HepG2 (cell line): ENCODE measurements at regions not wholly inside any gene's neighbourhood (a gene's known extent, or its start where the extent isn't known, plus 50 kb on each side); places are given as distances from the start of the nearest gene placed in this dataset.

Source experiments
- BORCS8-MEF2B ChIP-seq: sonication (generic); formaldehyde crosslinking; IDR thresholded peaks from 2 replicates; pipeline ENCODE4 v1.8.0; 2022; ENCODE audit warnings: mild to moderate bottlenecking, missing genetic modification reagents
- CAMTA2 ChIP-seq: sonication (generic); formaldehyde crosslinking; IDR thresholded peaks from 2 replicates; pipeline ENCODE4 v1.4.0; 2020; ENCODE audit warnings: mild to moderate bottlenecking, missing genetic modification reagents, borderline replicate concordance
- FOXA3 ChIP-seq: IDR thresholded peaks from 2 replicates; pipeline ENCODE4 v1.6.1; 2016; ENCODE audit warnings: missing genetic modification reagents, missing compliant biosample characterization
- HCFC1 ChIP-seq: fragments of 150-350 bp; IDR thresholded peaks from 2 replicates; pipeline ENCODE4 v1.6.1; 2014; ENCODE audit warnings: low read depth, low read length
- MNT ChIP-seq: fragments of 450-650 bp; IDR thresholded peaks from 2 replicates; pipeline ENCODE4 v1.6.1; 2016
- NCOA5 ChIP-seq: sonication (generic); formaldehyde crosslinking; IDR thresholded peaks from 2 replicates; pipeline ENCODE4 v1.4.0; 2020; ENCODE audit warnings: missing genetic modification reagents
- PRDM15 ChIP-seq: sonication (generic); formaldehyde crosslinking; IDR thresholded peaks from 2 replicates; pipeline ENCODE4 v1.4.0; 2020; ENCODE audit warnings: missing genetic modification reagents
- TAF15 ChIP-seq: fragments of 200-400 bp; formaldehyde crosslinking; IDR thresholded peaks from one replicate; pipeline ENCODE4 v1.6.1; 2018; ENCODE audit warnings: mild to moderate bottlenecking, low read depth, low read length; ENCODE audit not compliant: poor library complexity, severe bottlenecking
- ZBTB3 ChIP-seq: sonication (generic); formaldehyde crosslinking; IDR thresholded peaks from 2 replicates; pipeline ENCODE4 v1.4.0; 2020; ENCODE audit warnings: low read depth, mild to moderate bottlenecking, moderate library complexity, missing genetic modification reagents, borderline replicate concordance
- ZBTB33 ChIP-seq: sonication (generic); formaldehyde crosslinking; IDR thresholded peaks from 2 replicates; pipeline ENCODE4 v1.4.0; 2020; ENCODE audit warnings: missing genetic modification reagents
- ZNF407 ChIP-seq: sonication (generic); formaldehyde crosslinking; IDR thresholded peaks from one replicate; pipeline ENCODE4 v1.5.1; 2020; ENCODE audit warnings: mild to moderate bottlenecking, missing genetic modification reagents; ENCODE audit errors: not compliant biosample characterization
- ZNF629 ChIP-seq: sonication (generic); formaldehyde crosslinking; conservative IDR thresholded peaks from 2 replicates; pipeline ENCODE4 v1.5.0; 2020; ENCODE audit warnings: missing genetic modification reagents

GRCh38 chr13:33968520-33969507 lies 150.9 kb downstream of the RFC3 start (continued):
- TF ChIP-seq HCFC1 (no peak), CAMTA2 (CRISPR knock-in tag) (no peak), ZBTB33 (CRISPR knock-in tag) (no peak), ZNF407 (no peak), MNT (no peak), PRDM15 (no peak), FOXA3 (CRISPR knock-in tag) (peak; percentile 97), BORCS8-MEF2B (CRISPR knock-in tag) (no peak), NCOA5 (no peak), ZBTB3 (CRISPR knock-in tag) (no peak), TAF15 (no peak), ZNF629 (CRISPR knock-in tag) (0 out of 2 replicates have a peak, but pooled peaks have one; percentile 16)
